B cell (primary cell): ENCODE measurements at regions not wholly inside any gene's neighbourhood (a gene's known extent, or its start where the extent isn't known, plus 50 kb on each side); places are given as distances from the start of the nearest gene placed in this dataset.

Source experiments
- ATAC-seq: fragments of 200-7000 bp; cut with Tn5 transposase; one replicate; pipeline ENCODE4 v1.10.0; 2021; ENCODE audit warnings: low read depth, mild to moderate bottlenecking, moderate number of reproducible peaks, moderate library complexity
- CTCF ChIA-PET: fragments of 350-600 bp; sonication (Branson Sonifier 250); formaldehyde crosslinking; loops from one replicate; lab custom pipeline; 2021; ENCODE audit warnings: antibody characterized with exemption, inconsistent platforms; lab: Charles Lee
- POLR2A ChIA-PET: fragments of 350-600 bp; sonication (Branson Sonifier 250); formaldehyde crosslinking; loops from one replicate; lab custom pipeline; 2021; ENCODE audit warnings: antibody characterized with exemption; lab: Charles Lee
- DNase-seq: peaks from one replicate; pipeline ENCODE4 v3.0.0; 2013
- H2AFZ ChIP-seq: 2 replicates; pipeline ENCODE4 v1.6.1; 2012; ENCODE audit warnings: mild to moderate bottlenecking, low read depth, low read length; ENCODE audit not compliant: insufficient read depth, poor library complexity, severe bottlenecking
- H3K27ac ChIP-seq, 2 donors: 1 replicate in 1 of 2; 2 replicates in 1 of 2; pipeline ENCODE4 v1.5.1; 2012 to 2013; ENCODE audit warnings: low read length in 2 of 2, mild to moderate bottlenecking in 2 of 2, moderate library complexity in 1 of 2
- H3K27me3 ChIP-seq, 4 experiments: fragments of 200-600 bp in 1 of 4; sonication (generic) in 1 of 4; replicated peaks in 1 of 4; 1 replicate in 2 of 4; 2 replicates in 2 of 4; pipeline versions ENCODE4 v1.6.1 to v1.7.0; 2013 to 2016; ENCODE audit warnings: low read length in 3 of 4, mild to moderate bottlenecking in 2 of 4, mixed read lengths in 1 of 4, moderate library complexity in 1 of 4; ENCODE audit not compliant: insufficient read depth in 4 of 4, control insufficient read depth in 3 of 4; ENCODE audit errors: control extremely low read depth in 1 of 4
- H3K36me3 ChIP-seq, 2 experiments: replicated peaks in 1 of 2; 1 replicate in 1 of 2; 2 replicates in 1 of 2; pipeline versions ENCODE4 v1.6.1 to v1.7.1; 2013; ENCODE audit warnings: low read length in 1 of 2; ENCODE audit not compliant: insufficient read depth in 2 of 2, control insufficient read depth in 1 of 2; ENCODE audit errors: control extremely low read depth in 1 of 2, extremely low read depth in 1 of 2
- H3K4me1 ChIP-seq, 2 donors: fragments of 200-600 bp in 1 of 2; sonication (generic) in 1 of 2; 1 replicate in 1 of 2; 2 replicates in 1 of 2; pipeline versions ENCODE4 v1.5.1 to v1.6.1; 2013 to 2017; ENCODE audit warnings: low read length in 2 of 2; ENCODE audit not compliant: control insufficient read depth in 2 of 2, insufficient read depth in 2 of 2
- H3K4me2 ChIP-seq: replicated peaks from 2 replicates; pipeline ENCODE3; 2012; ENCODE audit warnings: mild to moderate bottlenecking, low read depth, low read length; ENCODE audit not compliant: poor library complexity, severe bottlenecking
- H3K4me3 ChIP-seq, 5 experiments: fragments of 200-600 bp in 1 of 5; sonication (generic) in 1 of 5; 1 replicate in 3 of 5; 2 replicates in 2 of 5; pipeline versions ENCODE4 v1.5.1 to v1.7.0; 2011 to 2016; ENCODE audit warnings: low read length in 4 of 5, mild to moderate bottlenecking in 4 of 5, low read depth in 2 of 5, control low read depth in 1 of 5, moderate library complexity in 1 of 5; ENCODE audit not compliant: insufficient read depth in 1 of 5; ENCODE audit errors: control extremely low read depth in 1 of 5, extremely low read depth in 1 of 5
- H3K79me2 ChIP-seq: fragments of 200-600 bp; sonication (generic); one replicate; pipeline ENCODE4 v1.6.0; 2016; ENCODE audit warnings: low read length; ENCODE audit not compliant: control insufficient read depth, insufficient read depth
- H3K9ac ChIP-seq: fragments of 200-600 bp; sonication (generic); 2 replicates; pipeline ENCODE4 v1.6.1; 2017; ENCODE audit warnings: mild to moderate bottlenecking, low read length, moderate library complexity
- H3K9me3 ChIP-seq, 3 donors: one replicate each; pipeline versions ENCODE4 v1.6.1 to v1.7.1; 2013; ENCODE audit warnings: low read length in 2 of 3; ENCODE audit not compliant: control insufficient read depth in 2 of 3, insufficient read depth in 1 of 3; ENCODE audit errors: control extremely low read depth in 1 of 3
- H4K20me1 ChIP-seq: 2 replicates; pipeline ENCODE4 v1.6.0; 2012; ENCODE audit warnings: mild to moderate bottlenecking, low read length; ENCODE audit not compliant: insufficient read depth, control insufficient read depth, poor library complexity, severe bottlenecking
- H3K27ac Mint-ChIP-seq: one replicate; pipeline ENCODE4 v1.8.0; 2021; ENCODE audit warnings: mixed read lengths
- H3K27me3 Mint-ChIP-seq: one replicate; pipeline ENCODE4 v1.8.0; 2021; ENCODE audit warnings: mixed read lengths
- H3K4me1 Mint-ChIP-seq: one replicate; pipeline ENCODE4 v1.8.0; 2021; ENCODE audit warnings: mixed read lengths
- H3K4me3 Mint-ChIP-seq: one replicate; pipeline ENCODE4 v1.8.0; 2021; ENCODE audit warnings: mixed read lengths
- H3K9me3 Mint-ChIP-seq: one replicate; pipeline ENCODE4 v1.8.0; 2022; ENCODE audit warnings: mixed read lengths; ENCODE audit not compliant: insufficient read depth
- CTCF ChIP-seq: fragments of 200-600 bp; IDR thresholded peaks from one replicate; pipeline ENCODE4 v1.8.0; 2022; ENCODE audit warnings: antibody characterized with exemption, mild to moderate bottlenecking
- EZH2 ChIP-seq: IDR thresholded peaks from 2 replicates; pipeline ENCODE4 v1.6.1; 2012; ENCODE audit warnings: borderline replicate concordance, low read depth, mild to moderate bottlenecking, moderate library complexity, low read length; ENCODE audit not compliant: insufficient read depth, poor library complexity, severe bottlenecking
- WGBS: methylation state at CpG from one replicate; pipeline ENCODE4 v1.1.5; 2013; ENCODE audit warnings: missing lambda C conversion rate; ENCODE audit not compliant: insufficient coverage; 5-methylcytosine and 5-hydroxymethylcytosine counted together
- intact Hi-C: fragments of 100-400 bp; cut with micrococcal nuclease; formaldehyde crosslinking; loops from one replicate; pipeline ENCODE4 v1.10.0; 2022

- Histone ChIP-seq H3K27me3 (no peaks in the 10 kb centered on the region), H3K4me1 (no peaks in the 10 kb centered on the region), H3K4me3 (no peak overlapping the region), H3K9ac (no peak overlapping the region), H3K79me2 (no peaks in the 10 kb centered on the region), H2AFZ (no peak overlapping the region), H4K20me1 (no peaks in the 10 kb centered on the region), H3K4me2 (no peak overlapping the region), H3K27ac (no peak overlapping the region), H3K36me3 (no peaks in the 10 kb centered on the region), H3K9me3 (no peaks in the 10 kb centered on the region)
- WGBS: 91% methylated on average over 1 of the region's 3 CpGs
- no peaks in the 10 kb centered on the region for H3K9me3 Mint-ChIP-seq
- intact Hi-C loops: no loop called here
- no peak overlapping the region for H3K27ac Mint-ChIP-seq
- ChIA-PET CTCF (no interaction called here), POLR2A (no interaction called here)
- H3K27me3 Mint-ChIP-seq: no peaks in the 10 kb centered on the region
- DNase-seq: no peak
- no peak for TF ChIP-seq CTCF
- TF ChIP-seq EZH2: no peak
- no peak for ATAC-seq
- H3K4me1 Mint-ChIP-seq: no peaks in the 10 kb centered on the region
- H3K4me3 Mint-ChIP-seq: no peak overlapping the region
Observed at GRCh38 chr12:85394809-85395208, 114.8 kb downstream of the ALX1 start.

- ChIA-PET CTCF (no interaction called here), POLR2A (no interaction called here)
- H3K9me3 ChIP-seq: peaks cover 0 to 1% (median 0%) of the 10 kb centered on the region in 3 donors
- H3K27ac ChIP-seq: no peak overlapping the region
- no peak overlapping the region for H3K9ac ChIP-seq
- Mint-ChIP-seq H3K27me3 (no peaks in the 10 kb centered on the region), H3K9me3 (no peaks in the 10 kb centered on the region), H3K27ac (no peak overlapping the region), H3K4me3 (no peak overlapping the region), H3K4me1 (no peaks in the 10 kb centered on the region)
- TF ChIP-seq CTCF (no peak), EZH2 (no peak)
- no peaks in the 10 kb centered on the region for H3K79me2 ChIP-seq
- DNase-seq: no peak
- no peaks in the 10 kb centered on the region for H3K4me1 ChIP-seq
- no peaks in the 10 kb centered on the region for H4K20me1 ChIP-seq
- H3K4me2 ChIP-seq: no peak overlapping the region
- 77% methylated on average over 4 of the region's 5 CpGs for WGBS
- H3K27me3 ChIP-seq: no peaks in the 10 kb centered on the region
- no peak overlapping the region for H2AFZ ChIP-seq
- no peaks in the 10 kb centered on the region for H3K36me3 ChIP-seq
- H3K4me3 ChIP-seq: no peak overlapping the region
- intact Hi-C loops: no loop called here
- no peak for ATAC-seq
Observed at GRCh38 chr12:85405262-85405661, 125.2 kb downstream of the ALX1 start.
